GM19452 (cell line): ENCODE measurements at regions not wholly inside any gene's neighbourhood (a gene's known extent, or its start where the extent isn't known, plus 50 kb on each side); places are given as distances from the start of the nearest gene placed in this dataset.
"Not testable (repeated sequence)": the region's sequence is repeated elsewhere in the genome, so short reads cannot be mapped to it uniquely, and the experiment has no call there.

ENCODE experiments used
- ATAC-seq: cut with Tn5 transposase; IDR thresholded peaks from one replicate; pipeline ENCODE4 v1.9.1; 2021; ENCODE audit not compliant: unreplicated experiment

GRCh38 chr19:28465371-28466086, 747.4 kb downstream of the UQCRFS1 start:
- ATAC-seq: no peak

- no peak for ATAC-seq
Measured at GRCh38 chr19:28463493-28464053, 749.4 kb downstream of the UQCRFS1 start.

- ATAC-seq: no peak
Measured at GRCh38 chr19:28457620-28458019, 755.3 kb downstream of the UQCRFS1 start.

- no peak for ATAC-seq
Measured at GRCh38 chr19:28456708-28457320, 756.1 kb downstream of the UQCRFS1 start.

GRCh38 chr19:28456252-28456651, 756.7 kb downstream of the UQCRFS1 start:
- no peak for ATAC-seq

GRCh38 chr19:28454083-28454482, 758.9 kb downstream of the UQCRFS1 start:
- no peak for ATAC-seq

- no peak for ATAC-seq
Measured at GRCh38 chr19:28453420-28453819, 759.5 kb downstream of the UQCRFS1 start.

GRCh38 chr19:28449803-28450202, 763.1 kb downstream of the UQCRFS1 start:
- ATAC-seq: no peak

GRCh38 chr19:28446511-28446910, 766.4 kb downstream of the UQCRFS1 start:
- no peak for ATAC-seq

GRCh38 chr19:28445826-28446225, 767.1 kb downstream of the UQCRFS1 start:
- ATAC-seq: no peak

GRCh38 chr19:28444362-28444761, 768.6 kb downstream of the UQCRFS1 start:
- no peak for ATAC-seq

GRCh38 chr19:28443361-28443760, 769.6 kb downstream of the UQCRFS1 start:
- no peak for ATAC-seq

GRCh38 chr19:28437390-28438346, 775.3 kb downstream of the UQCRFS1 start:
- no peak for ATAC-seq

- no peak for ATAC-seq
Measured at GRCh38 chr19:28436320-28436719, 776.6 kb downstream of the UQCRFS1 start.

GRCh38 chr19:28435551-28436271, 777.2 kb downstream of the UQCRFS1 start:
- ATAC-seq: no peak

- ATAC-seq: not testable (repeated sequence)
Measured at GRCh38 chr19:28434794-28435193, 778.2 kb downstream of the UQCRFS1 start.

- not testable (repeated sequence) for ATAC-seq
Measured at GRCh38 chr19:28434365-28434764, 778.6 kb downstream of the UQCRFS1 start.

GRCh38 chr19:28433166-28433565, 779.8 kb downstream of the UQCRFS1 start:
- not testable (repeated sequence) for ATAC-seq

GRCh38 chr19:28430214-28430613, 782.7 kb downstream of the UQCRFS1 start:
- ATAC-seq: no peak

GRCh38 chr19:28429356-28429755, 783.6 kb downstream of the UQCRFS1 start:
- no peak for ATAC-seq
